GM12878 (cell line): ENCODE measurements at regions not wholly inside any gene's neighbourhood (a gene's known extent, or its start where the extent isn't known, plus 50 kb on each side); places are given as distances from the start of the nearest gene placed in this dataset.

Source experiments
- ATAC-seq: fragments of 200-7000 bp; cut with Tn5 transposase; 3 replicates; pipeline ENCODE4 v1.9.1; 2020; ENCODE audit warnings: mild to moderate bottlenecking, moderate library complexity
- BruUV-seq: library from RNA; stranded (reverse); fragments of 400-500 nt; replicated peaks from 2 replicates; lab custom pipeline; 2021; lab: Mats Ljungman, UMichigan
- CTCF ChIA-PET: fragments of 300-600 bp; sonication (Branson Sonifier 250); formaldehyde crosslinking; extraction: SDS; loops from one replicate; lab custom pipeline; 2021; ENCODE audit warnings: inconsistent platforms; lab: Yijun Ruan, JAX
- POLR2A ChIA-PET: fragments of 350-600 bp; formaldehyde crosslinking; extraction: SDS; loops from one replicate; lab custom pipeline; 2021; ENCODE audit warnings: inconsistent platforms; lab: Charles Lee
- RAD21 ChIA-PET: fragments of 300-600 bp; sonication (Branson Sonifier 250); formaldehyde crosslinking; loops from one replicate; lab custom pipeline; 2023; ENCODE audit warnings: antibody characterized with exemption; ENCODE audit not compliant: unreplicated experiment; lab: Charles Lee
- SMC1A ChIA-PET: fragments of 300-600 bp; sonication (Branson Sonifier 250); formaldehyde crosslinking; loops from one replicate; lab custom pipeline; 2023; ENCODE audit not compliant: unreplicated experiment, uncharacterized antibody; lab: Charles Lee
- DNase-seq: peaks from one replicate; pipeline ENCODE4 v3.0.0-alpha.2; 2011; ENCODE audit warnings: low read depth, low spot score
- FAIRE-seq: peaks from 3 replicates; lab custom pipeline; 2011; peaks lifted over from hg19 to GRCh38; lab: Jason Lieb, UNC
- H2AFZ ChIP-seq: 2 replicates; pipeline ENCODE4 v1.6.0; 2011; ENCODE audit warnings: low read depth, low read length, control low read depth; ENCODE audit not compliant: control insufficient read depth
- H3K27ac ChIP-seq: 2 replicates; pipeline ENCODE4 v1.5.1; 2011; ENCODE audit warnings: control low read depth; ENCODE audit not compliant: control insufficient read depth, insufficient read depth
- H3K27me3 ChIP-seq, 2 experiments: replicated peaks in 1 of 2; 2 replicates each; pipeline versions ENCODE4 v1.6.0 to v1.6.1; 2011; ENCODE audit warnings: low read length in 1 of 2; ENCODE audit not compliant: control insufficient read depth in 2 of 2, insufficient read depth in 2 of 2
- H3K36me3 ChIP-seq, 2 experiments: 2 replicates each; pipeline ENCODE4 v1.5.1; 2011; ENCODE audit warnings: low read length in 1 of 2; ENCODE audit not compliant: control insufficient read depth in 2 of 2, insufficient read depth in 2 of 2
- H3K4me1 ChIP-seq: 2 replicates; pipeline ENCODE4 v1.6.1; 2011; ENCODE audit warnings: mild to moderate bottlenecking, low read length, moderate library complexity, mixed read lengths; ENCODE audit not compliant: control insufficient read depth, insufficient read depth
- H3K4me2 ChIP-seq: 2 replicates; pipeline ENCODE4 v1.6.0; 2011; ENCODE audit warnings: control low read depth; ENCODE audit not compliant: control insufficient read depth, insufficient read depth
- H3K4me3 ChIP-seq: fragments of 200-600 bp; sonication (generic); 2 replicates; pipeline ENCODE4 v1.5.1; 2016
- H3K79me2 ChIP-seq: 2 replicates; pipeline ENCODE4 v1.6.0; 2011; ENCODE audit warnings: low read length; ENCODE audit not compliant: control insufficient read depth, insufficient read depth
- H3K9ac ChIP-seq: 2 replicates; pipeline ENCODE4 v1.8.0; 2011; ENCODE audit warnings: low read length, control low read depth, mixed read lengths; ENCODE audit not compliant: control insufficient read depth, insufficient read depth
- H3K9me3 ChIP-seq: replicated peaks from 3 replicates; pipeline ENCODE4 v1.5.1; 2011; ENCODE audit warnings: mild to moderate bottlenecking, low read length; ENCODE audit not compliant: control insufficient read depth, insufficient read depth
- H4K20me1 ChIP-seq: 2 replicates; pipeline ENCODE4 v1.6.0; 2011; ENCODE audit not compliant: control insufficient read depth, insufficient read depth
- CEBPZ ChIP-seq: fragments of 150-350 bp; IDR thresholded peaks from 2 replicates; pipeline ENCODE4 v1.6.1; 2016; ENCODE audit warnings: low read depth, low read length
- CHD1 ChIP-seq: IDR thresholded peaks from 2 replicates; pipeline ENCODE4 v1.6.1; 2012; ENCODE audit warnings: low read depth, low read length, improper control_type of control experiment
- CUX1 ChIP-seq: IDR thresholded peaks from 2 replicates; pipeline ENCODE4 v1.6.1; 2012; ENCODE audit warnings: improper control_type of control experiment, low read depth, low read length; ENCODE audit not compliant: insufficient replicate concordance
- MYC ChIP-seq: IDR thresholded peaks from 2 replicates; pipeline ENCODE4 v1.6.1; 2011; ENCODE audit warnings: mild to moderate bottlenecking, low read length, moderate library complexity, inconsistent platforms; ENCODE audit not compliant: insufficient read depth, insufficient replicate concordance, insufficient read length, severe bottlenecking
- RB1 ChIP-seq: fragments of 450-650 bp; formaldehyde crosslinking; IDR thresholded peaks from 2 replicates; pipeline ENCODE4 v1.6.1; 2017; ENCODE audit warnings: mild to moderate bottlenecking, borderline replicate concordance
- USF2 ChIP-seq: IDR thresholded peaks from 2 replicates; pipeline ENCODE4 v1.6.1; 2011; ENCODE audit warnings: low read depth, low read length, improper control_type of control experiment, borderline replicate concordance
- WGBS: methylation state at CpG from one replicate; pipeline ENCODE4 v1.1.6; 2016; ENCODE audit warnings: low lambda C conversion rate; ENCODE audit not compliant: insufficient replicate concordance, insufficient coverage; ENCODE audit errors: missing lambda C conversion rate; 5-methylcytosine and 5-hydroxymethylcytosine counted together
- in situ Hi-C: fragments of 300-500 bp; cut with MboI; formaldehyde crosslinking; loops from 9 replicates; pipeline ENCODE4 v1.14.3; 2018; ENCODE audit warnings: mixed read lengths
- intact Hi-C: fragments of 100-400 bp; cut with micrococcal nuclease; formaldehyde crosslinking; loops from one replicate; pipeline ENCODE4 v1.14.2; 2022; ENCODE audit not compliant: unreplicated experiment

- Histone ChIP-seq H3K9me3 (no peaks in the 10 kb centered on the region), H3K4me3 (no peak overlapping the region), H3K79me2 (no peaks in the 10 kb centered on the region), H2AFZ (no peak overlapping the region), H3K27ac (no peak overlapping the region), H3K9ac (no peak overlapping the region), H3K4me2 (no peak overlapping the region), H3K4me1 (no peaks in the 10 kb centered on the region), H3K27me3 (no peaks in the 10 kb centered on the region), H4K20me1 (no peaks in the 10 kb centered on the region), H3K36me3 (no peaks in the 10 kb centered on the region)
- ChIA-PET RAD21 (no interaction called here), POLR2A (no interaction called here), CTCF (interaction anchor here (1.6 kb wide), 1 partner anchor 239 kb away, joined by 5 read pairs; no protein-coding TSS in a partner anchor), SMC1A (interaction anchor here (0.7 to 2.3 kb wide), 2 partner anchors 226 to 239 kb away, joined by 3 to 5 read pairs; no protein-coding TSS in a partner anchor)
- in situ Hi-C loops, result loop anchor here (5.0 kb wide), 1 partner anchor 226 kb away; no protein-coding TSS in a partner anchor
- ATAC-seq, result no peak
- DNase-seq, result no peak
- no peak for FAIRE-seq
- intact Hi-C loops, result no loop called here
- WGBS, result 5% methylated on average over 1 of the region's 1 CpG
- no TSS peak for BruUV-seq
- TF ChIP-seq CHD1 (no peak), MYC (no peak), USF2 (no peak)
These were observed 192.2 kb downstream of the MID1IP1 start for GRCh38 chrX:38993500-38993899.

GRCh38 chrX:38999099-38999498 lies 197.8 kb downstream of the MID1IP1 start:
- no TSS peak for BruUV-seq
- ChIA-PET RAD21 (interaction anchor here (0.8 kb wide), 1 partner anchor 254 kb away, joined by 3 read pairs; no protein-coding TSS in a partner anchor), CTCF (interaction anchor here (1.3 kb wide), 1 partner anchor 228 kb away, joined by 4 read pairs; no protein-coding TSS in a partner anchor), SMC1A (no interaction called here), POLR2A (no interaction called here)
- no peak overlapping the region for H3K4me3 ChIP-seq
- DNase-seq, result no peak
- WGBS, result 25% methylated on average over 2 of the region's 2 CpGs
- H3K9ac ChIP-seq, result no peak overlapping the region
- no peaks in the 10 kb centered on the region for H3K27me3 ChIP-seq
- no peak for FAIRE-seq
- H3K4me1 ChIP-seq, result no peaks in the 10 kb centered on the region
- in situ Hi-C loops (no loop called here), intact Hi-C loops (no loop called here)
- no peaks in the 10 kb centered on the region for H4K20me1 ChIP-seq
- no peak overlapping the region for H2AFZ ChIP-seq
- no peaks in the 10 kb centered on the region for H3K79me2 ChIP-seq
- H3K4me2 ChIP-seq, result no peak overlapping the region
- H3K9me3 ChIP-seq, result no peaks in the 10 kb centered on the region
- ATAC-seq, result no peak
- H3K27ac ChIP-seq, result no peak overlapping the region
- no peaks in the 10 kb centered on the region for H3K36me3 ChIP-seq
- TF ChIP-seq CEBPZ (no peak), RB1 (no peak), CUX1 (no peak), CHD1 (no peak)
